GM12878 (cell line): ENCODE measurements at regions not wholly inside any gene's neighbourhood (a gene's known extent, or its start where the extent isn't known, plus 50 kb on each side); places are given as distances from the start of the nearest gene placed in this dataset.
"Not testable (repeated sequence)": the region's sequence is repeated elsewhere in the genome, so short reads cannot be mapped to it uniquely, and the experiment has no call there.

ENCODE experiments used
- RAD51 ChIP-seq: fragments of 450-650 bp; IDR thresholded peaks from 2 replicates; pipeline ENCODE4 v1.6.1; 2016; ENCODE audit warnings: moderate library complexity, mild to moderate bottlenecking, inconsistent platforms
- SIN3A ChIP-seq: IDR thresholded peaks from 2 replicates; pipeline ENCODE4 v1.6.1; 2012; ENCODE audit warnings: low read depth, low read length, improper control_type of control experiment
- TF ChIP-seq, protein P1 (sequence below), 3 experiments: IDR thresholded peaks in 2 of 3; conservative IDR thresholded peaks in 1 of 3; 2 replicates each; pipeline ENCODE4 v1.5.1; 2011; ENCODE audit warnings: low read depth in 3 of 3, low read length in 3 of 3, mild to moderate bottlenecking in 3 of 3, control low read depth in 2 of 3, moderate library complexity in 2 of 3, inconsistent platforms in 1 of 3, mixed read lengths in 1 of 3; ENCODE audit not compliant: control insufficient read depth in 2 of 3, insufficient read depth in 1 of 3; ENCODE audit errors: extremely low read depth in 1 of 3

GRCh38 chr4:188738290-188738689 lies 599.0 kb downstream of the TRIML1 start:
- TF ChIP-seq, protein P1, sequence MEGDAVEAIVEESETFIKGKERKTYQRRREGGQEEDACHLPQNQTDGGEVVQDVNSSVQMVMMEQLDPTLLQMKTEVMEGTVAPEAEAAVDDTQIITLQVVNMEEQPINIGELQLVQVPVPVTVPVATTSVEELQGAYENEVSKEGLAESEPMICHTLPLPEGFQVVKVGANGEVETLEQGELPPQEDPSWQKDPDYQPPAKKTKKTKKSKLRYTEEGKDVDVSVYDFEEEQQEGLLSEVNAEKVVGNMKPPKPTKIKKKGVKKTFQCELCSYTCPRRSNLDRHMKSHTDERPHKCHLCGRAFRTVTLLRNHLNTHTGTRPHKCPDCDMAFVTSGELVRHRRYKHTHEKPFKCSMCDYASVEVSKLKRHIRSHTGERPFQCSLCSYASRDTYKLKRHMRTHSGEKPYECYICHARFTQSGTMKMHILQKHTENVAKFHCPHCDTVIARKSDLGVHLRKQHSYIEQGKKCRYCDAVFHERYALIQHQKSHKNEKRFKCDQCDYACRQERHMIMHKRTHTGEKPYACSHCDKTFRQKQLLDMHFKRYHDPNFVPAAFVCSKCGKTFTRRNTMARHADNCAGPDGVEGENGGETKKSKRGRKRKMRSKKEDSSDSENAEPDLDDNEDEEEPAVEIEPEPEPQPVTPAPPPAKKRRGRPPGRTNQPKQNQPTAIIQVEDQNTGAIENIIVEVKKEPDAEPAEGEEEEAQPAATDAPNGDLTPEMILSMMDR (IDR thresholded peaks at IDR 0.05 in 2 of 3, conservative IDR thresholded peaks at IDR 0.05 in 1 of 3; ENCODE audit: control insufficient read depth in 2 of 3, extremely low read depth in 1 of 3, insufficient read depth in 1 of 3, low read depth in 3 of 3, low read length in 3 of 3), result not testable (repeated sequence)
- TF ChIP-seq SIN3A, RAD51: not testable (repeated sequence)
